Left lobe of liver (tissue), 2 donors: ENCODE measurements at regions not wholly inside any gene's neighbourhood (a gene's known extent, or its start where the extent isn't known, plus 50 kb on each side); places are given as distances from the start of the nearest gene placed in this dataset.

Experiments
- ATAC-seq: fragments of 200-7000 bp; cut with Tn5 transposase; one replicate; pipeline ENCODE4 v1.9.1; 2020; ENCODE audit warnings: mild to moderate bottlenecking, moderate library complexity
- DNase-seq: peaks from one replicate; pipeline ENCODE4 v3.0.0-alpha.2; 2020; ENCODE audit warnings: low spot score
- donor health status: DM: no; HTN: no; CAD: no; lungs with moderate emphysema.
- donor health status: DM: no; HTN: yes; CAD: no.

DNA sequence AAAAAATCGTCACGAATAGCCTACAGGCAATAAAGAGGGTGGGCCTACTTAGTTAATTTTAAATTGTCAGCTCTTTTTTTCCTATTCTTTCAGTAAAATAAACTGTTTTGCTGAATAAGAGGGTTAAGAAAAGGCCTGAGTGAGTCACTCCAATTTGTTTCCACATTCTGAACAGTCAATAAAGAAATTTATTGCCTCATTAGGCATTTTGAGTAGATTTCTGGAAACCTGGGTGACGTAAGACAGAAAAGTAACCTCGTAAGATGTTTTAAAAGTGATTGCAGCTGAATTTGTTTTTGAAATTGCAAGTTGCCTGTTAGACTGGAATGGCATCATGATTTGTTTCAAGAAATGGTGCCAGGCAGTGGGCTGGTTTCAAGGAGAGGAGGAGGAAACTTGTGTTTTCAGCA, 439.3 kb downstream of the USP25 start:
- no peak for ATAC-seq
- DNase-seq, result no peak

DNA sequence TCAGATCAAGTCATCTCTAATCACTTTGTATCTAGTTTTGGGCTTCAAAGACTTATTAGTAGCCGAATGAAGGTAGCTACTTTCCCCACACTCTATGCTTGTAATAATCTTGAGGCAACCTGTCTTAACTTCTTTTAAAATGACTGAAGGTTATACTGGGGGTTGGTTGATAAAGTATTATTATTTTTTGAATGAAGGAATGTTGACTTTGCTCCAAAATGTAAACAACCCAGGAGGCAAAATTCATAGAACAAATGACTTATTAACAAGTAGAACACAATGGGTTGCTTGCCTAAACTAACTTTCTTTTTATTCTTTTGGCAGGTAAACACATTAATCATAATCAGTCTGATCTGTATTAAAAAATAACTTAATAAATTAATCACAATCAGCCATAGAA, 440.0 kb downstream of the USP25 start:
- DNase-seq (no peak), ATAC-seq (no peak)

DNA sequence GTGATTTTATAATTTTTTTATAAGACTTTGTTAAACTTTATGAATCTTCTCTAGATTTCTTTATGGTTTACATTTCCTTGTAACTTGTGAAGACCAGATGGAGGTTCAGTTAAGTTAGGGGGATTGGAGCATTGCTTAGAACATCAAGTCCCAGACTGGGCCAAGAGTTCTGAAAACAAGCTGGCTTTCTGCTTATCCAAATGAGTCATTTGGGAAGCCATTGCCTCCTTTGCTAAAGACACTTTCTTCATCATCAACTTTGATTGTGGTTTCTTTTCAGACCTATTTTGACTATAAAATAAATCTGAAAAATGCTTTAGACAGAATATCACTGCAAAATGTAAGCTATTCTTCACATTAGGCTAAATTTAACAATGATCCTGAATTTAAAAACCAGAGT, 446.8 kb downstream of the USP25 start:
- DNase-seq, result no peak
- ATAC-seq, result no peak

DNA sequence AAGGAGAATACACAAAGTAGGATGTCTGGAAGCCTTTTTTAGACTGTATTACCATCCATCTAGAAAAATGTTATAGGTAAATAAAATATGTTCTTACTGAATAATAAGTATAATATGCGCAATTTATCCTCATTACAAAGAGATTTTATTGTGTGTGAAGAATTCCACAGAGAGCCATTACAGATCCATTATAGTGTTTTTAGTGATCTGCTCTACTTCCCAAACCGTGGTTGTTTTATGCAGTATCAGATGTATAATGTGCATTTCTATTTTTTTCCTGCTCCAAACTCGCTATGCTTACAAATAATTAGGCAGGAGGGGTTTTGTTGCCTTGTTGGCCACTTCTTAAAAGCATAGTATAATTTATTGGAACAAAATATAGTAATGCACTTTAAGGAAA, 447.8 kb downstream of the USP25 start:
- ATAC-seq (no peak), DNase-seq (no peak)

GRCh38 chr21:16179773-16180172, 450.0 kb downstream of the USP25 start:
- DNase-seq (no peak), ATAC-seq (no peak)

- ATAC-seq (no peak), DNase-seq (no peak)
Observed at GRCh38 chr21:16180614-16181013, 450.8 kb downstream of the USP25 start.

DNA sequence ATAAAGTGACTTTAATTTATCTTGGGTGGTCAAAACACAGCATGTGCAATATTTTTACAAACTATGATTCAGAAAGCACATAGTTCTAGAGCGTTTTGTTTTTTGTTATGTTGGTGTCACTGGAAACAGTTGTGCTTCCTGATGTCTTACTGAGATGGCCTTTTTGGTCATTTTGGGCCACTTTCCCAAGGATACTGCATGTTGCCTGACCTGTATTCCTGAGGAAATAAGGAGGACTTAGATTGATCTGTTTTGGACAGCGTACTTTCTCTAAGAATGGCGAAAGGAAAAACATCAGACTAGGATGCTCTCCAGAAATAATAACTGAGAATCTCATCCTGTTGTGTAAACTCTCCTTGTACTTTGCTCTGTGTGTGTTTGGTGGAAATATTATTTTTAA, 451.2 kb downstream of the USP25 start:
- DNase-seq (no peak), ATAC-seq (peak; percentile 51)

GRCh38 chr21:16185766-16186165, 456.0 kb downstream of the USP25 start:
- no peak for ATAC-seq
- DNase-seq, result no peak

- ATAC-seq (peak; percentile 35), DNase-seq (no peak)
Observed at GRCh38 chr21:16186742-16187141, 457.0 kb downstream of the USP25 start.

GRCh38 chr21:16187603-16188301, 458.0 kb downstream of the USP25 start:
- DNase-seq (no peak), ATAC-seq (no peak)

DNA sequence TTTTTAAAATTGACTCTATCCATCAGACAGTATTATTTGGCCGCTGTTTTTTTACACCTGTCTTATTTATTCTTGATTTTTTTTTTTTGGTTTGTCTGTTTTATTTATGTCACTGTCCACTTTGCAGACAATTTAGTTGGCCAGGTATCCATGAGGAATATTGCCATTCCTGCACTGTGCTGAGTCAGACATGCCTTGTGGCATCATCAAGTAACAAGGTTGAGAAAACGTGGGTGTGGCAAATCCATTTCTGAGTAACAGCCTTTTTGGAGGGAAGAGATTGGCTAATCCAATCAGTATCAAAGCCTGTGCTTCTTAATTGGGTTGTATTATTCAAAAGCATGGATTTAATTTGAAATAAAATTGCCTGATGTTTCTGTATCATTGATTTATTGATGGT, 463.1 kb downstream of the USP25 start:
- DNase-seq, result no peak
- ATAC-seq, result no peak

DNA sequence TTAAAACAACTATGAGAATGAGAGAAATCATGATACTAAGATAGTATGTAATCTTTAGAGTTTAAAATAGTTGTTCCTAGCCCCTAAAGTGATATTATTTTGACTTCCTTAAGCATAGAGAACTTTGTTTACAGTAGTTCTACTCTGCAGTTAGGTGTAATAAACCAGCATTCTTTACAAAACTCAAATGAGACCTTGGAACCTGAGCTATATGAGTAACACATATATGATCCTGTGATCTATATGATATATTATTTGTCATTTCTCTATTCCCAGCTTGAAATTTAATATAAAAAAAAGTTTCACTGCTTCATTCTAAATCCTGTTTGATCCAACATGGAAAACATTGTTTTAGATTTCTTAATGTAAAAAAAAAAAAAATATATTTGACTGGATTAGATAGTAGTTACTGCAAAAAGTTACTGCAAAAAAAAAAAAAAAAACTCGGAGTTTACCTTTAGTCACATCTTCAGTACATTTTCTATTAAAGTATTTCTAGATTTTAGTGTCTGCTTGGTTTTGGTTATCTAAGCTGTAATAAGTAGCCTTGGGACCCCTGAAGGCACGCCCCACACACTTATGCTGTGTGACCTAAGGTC, 463.8 kb downstream of the USP25 start:
- no peak for ATAC-seq
- DNase-seq, result no peak

GRCh38 chr21:16194095-16194787, 464.5 kb downstream of the USP25 start:
- peak; percentile 80 for DNase-seq
- ATAC-seq, result peak; percentile 92

DNA sequence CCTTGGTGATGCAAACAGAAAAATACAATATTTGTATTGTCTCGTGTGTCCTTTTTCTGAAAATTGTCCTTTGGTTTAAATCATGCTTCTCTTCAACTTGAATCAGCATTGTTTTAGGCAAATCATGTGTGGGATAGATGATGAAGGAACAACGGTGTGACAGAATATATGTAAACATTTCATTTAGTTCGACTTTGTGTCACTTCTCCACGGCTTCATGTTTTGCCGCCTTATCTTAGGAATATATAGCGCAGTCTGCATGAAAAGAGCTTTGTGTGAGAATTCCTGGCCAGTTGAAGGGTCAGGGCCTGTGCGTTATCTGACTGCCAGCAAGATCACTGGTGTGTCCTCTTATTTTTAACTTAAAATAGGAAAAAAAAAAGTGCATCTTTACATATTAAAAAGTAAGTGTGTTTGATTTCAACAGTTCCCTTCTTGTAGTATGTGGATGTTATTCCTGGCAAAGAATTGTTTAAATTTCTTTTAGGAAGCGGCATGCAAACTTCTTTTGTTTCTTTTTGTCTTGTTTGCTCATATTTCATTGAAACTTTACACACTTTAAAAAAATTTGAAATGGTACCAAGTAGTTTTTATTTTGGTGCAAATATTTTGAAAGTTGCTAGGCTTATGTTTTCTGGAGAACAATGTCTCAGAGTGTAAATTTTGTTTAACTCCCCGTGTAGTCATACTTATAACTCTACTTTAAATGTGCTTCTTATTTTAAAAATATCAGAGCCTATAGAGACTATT, 465.2 kb downstream of the USP25 start:
- DNase-seq (no peak), ATAC-seq (peak; percentile 53)

- peak; percentile 30 for ATAC-seq
- DNase-seq, result no peak
Observed at GRCh38 chr21:16195538-16195910, 465.7 kb downstream of the USP25 start.

GRCh38 chr21:16196001-16196400, 466.2 kb downstream of the USP25 start:
- ATAC-seq, result no peak
- DNase-seq, result no peak

DNA sequence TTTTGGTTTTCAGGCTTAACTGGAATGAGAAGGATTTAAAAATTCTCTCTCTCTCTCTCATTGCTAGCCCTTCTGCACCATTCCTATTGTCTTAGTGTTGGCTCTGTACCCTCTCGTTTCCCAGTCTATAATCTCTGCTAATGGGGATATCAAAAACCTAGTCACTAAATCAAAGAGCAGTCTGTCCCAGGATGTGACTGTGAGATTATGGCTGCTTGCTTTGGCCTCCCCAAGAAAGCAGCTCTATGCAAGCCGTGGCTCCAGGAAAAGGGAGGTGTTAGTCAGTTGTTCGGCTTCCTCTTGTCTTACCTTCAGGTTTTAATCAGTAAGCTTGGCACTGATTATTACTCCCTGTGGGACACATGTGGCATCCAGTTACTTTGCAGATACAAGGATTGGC, 468.8 kb downstream of the USP25 start:
- ATAC-seq, result no peak
- no peak for DNase-seq

DNA sequence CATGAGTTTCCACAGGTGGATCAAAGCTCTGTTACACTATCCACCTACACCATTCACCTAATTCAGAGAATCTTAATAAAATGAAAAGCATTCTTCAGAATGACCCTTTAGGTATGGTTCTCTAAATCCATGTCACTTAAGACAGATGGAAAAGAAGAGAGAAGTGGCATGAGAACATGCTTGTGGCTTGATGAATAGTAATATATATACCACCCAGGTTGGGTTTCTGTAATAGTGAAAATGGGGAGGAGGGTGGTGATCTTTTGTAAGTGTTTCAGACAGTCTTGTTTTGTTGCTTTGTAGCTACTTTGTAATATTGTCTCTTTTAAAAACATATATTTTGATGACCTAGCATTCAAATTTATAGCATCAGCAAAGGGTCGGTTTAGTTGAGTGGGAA, 469.8 kb downstream of the USP25 start:
- no peak for DNase-seq
- no peak for ATAC-seq

DNA sequence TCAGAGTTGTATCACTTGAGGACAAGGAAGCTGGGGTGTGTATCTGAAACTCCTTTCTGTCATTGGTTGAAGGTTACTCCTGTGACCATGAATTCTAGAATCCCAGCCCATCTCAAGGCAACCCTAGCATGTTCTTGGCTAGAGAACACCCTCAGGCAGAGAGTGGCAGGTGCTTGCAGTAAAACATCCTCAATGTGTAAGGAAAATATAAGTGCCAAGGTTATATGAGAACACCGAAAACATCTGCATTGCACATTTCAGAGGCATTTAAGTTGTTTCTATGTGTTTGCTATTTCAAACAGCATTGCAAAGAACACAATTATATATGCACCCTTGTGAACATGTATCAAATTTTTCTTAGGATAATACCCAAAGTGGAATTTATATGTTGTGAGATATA, 471.9 kb downstream of the USP25 start:
- DNase-seq (no peak), ATAC-seq (no peak)

GRCh38 chr21:16205527-16205926, 475.7 kb downstream of the USP25 start:
- DNase-seq, result no peak

More at GRCh38 chr21:16205527-16205926, 475.7 kb downstream of the USP25 start:
- no peak for ATAC-seq
